ENCODE measurements at regions not wholly inside any gene's neighbourhood (a gene's known extent, or its start where the extent isn't known, plus 50 kb on each side); places are given as distances from the start of the nearest gene placed in this dataset.
"Not testable (repeated sequence)": the region's sequence is repeated elsewhere in the genome, so short reads cannot be mapped to it uniquely, and the experiment has no call there.

DNA sequence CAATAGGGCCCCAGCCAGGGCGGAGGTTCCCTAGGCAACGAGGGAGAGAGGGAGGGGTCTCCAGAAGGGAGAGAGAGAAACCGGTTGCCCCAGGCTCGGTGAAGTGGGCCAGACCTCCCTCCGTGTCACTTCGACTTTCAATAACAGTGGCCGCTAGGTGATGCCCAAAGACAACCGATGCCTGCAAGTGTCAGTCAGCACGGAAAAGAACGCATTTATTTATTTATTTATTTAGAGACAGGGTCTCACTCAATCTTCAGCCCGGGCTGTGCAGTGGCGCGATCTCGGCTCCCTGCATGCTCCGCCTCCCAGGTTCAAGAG, 1504.1 kb upstream of the DEFB115 start (continued):
- TF ChIP-seq DEAF1 (CRISPR knock-in tag; IDR thresholded peaks at IDR 0.05) (peak; percentile 17; the same call in 1 of the 2 replicates), RFX1 (IDR thresholded peaks at IDR 0.05) (peak; percentile 55)
- TF ChIP-seq, protein P1, sequence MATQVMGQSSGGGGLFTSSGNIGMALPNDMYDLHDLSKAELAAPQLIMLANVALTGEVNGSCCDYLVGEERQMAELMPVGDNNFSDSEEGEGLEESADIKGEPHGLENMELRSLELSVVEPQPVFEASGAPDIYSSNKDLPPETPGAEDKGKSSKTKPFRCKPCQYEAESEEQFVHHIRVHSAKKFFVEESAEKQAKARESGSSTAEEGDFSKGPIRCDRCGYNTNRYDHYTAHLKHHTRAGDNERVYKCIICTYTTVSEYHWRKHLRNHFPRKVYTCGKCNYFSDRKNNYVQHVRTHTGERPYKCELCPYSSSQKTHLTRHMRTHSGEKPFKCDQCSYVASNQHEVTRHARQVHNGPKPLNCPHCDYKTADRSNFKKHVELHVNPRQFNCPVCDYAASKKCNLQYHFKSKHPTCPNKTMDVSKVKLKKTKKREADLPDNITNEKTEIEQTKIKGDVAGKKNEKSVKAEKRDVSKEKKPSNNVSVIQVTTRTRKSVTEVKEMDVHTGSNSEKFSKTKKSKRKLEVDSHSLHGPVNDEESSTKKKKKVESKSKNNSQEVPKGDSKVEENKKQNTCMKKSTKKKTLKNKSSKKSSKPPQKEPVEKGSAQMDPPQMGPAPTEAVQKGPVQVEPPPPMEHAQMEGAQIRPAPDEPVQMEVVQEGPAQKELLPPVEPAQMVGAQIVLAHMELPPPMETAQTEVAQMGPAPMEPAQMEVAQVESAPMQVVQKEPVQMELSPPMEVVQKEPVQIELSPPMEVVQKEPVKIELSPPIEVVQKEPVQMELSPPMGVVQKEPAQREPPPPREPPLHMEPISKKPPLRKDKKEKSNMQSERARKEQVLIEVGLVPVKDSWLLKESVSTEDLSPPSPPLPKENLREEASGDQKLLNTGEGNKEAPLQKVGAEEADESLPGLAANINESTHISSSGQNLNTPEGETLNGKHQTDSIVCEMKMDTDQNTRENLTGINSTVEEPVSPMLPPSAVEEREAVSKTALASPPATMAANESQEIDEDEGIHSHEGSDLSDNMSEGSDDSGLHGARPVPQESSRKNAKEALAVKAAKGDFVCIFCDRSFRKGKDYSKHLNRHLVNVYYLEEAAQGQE (IDR thresholded peaks at IDR 0.05; ENCODE audit: borderline replicate concordance), result 0 out of 2 replicates have a peak, but pooled peaks have one; percentile 5
- TF ChIP-seq, protein P1 (CRISPR knock-in tag; IDR thresholded peaks at IDR 0.05; ENCODE audit: low read depth), result not testable (repeated sequence)

DNA sequence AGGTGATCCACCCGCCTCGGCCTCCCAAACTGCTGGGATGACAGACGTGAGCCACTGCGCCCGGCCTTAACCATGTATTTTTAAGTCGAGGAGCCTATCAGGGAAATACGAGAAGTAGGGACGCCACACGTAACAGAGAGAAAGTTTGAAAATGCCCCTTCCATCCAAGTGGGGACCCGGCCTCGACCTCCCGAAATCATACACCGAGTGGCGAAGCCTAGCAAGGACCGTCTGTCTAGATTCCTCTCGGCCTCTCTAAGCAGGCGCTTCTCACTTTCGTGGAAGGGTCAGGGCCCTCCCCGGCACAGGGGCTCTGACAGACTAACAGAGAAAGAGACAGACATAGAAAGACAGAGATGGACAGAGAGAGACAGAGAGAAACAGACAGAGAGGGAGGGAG, 1503.6 kb upstream of the DEFB115 start:
- CTCF ChIA-PET (ENCODE audit: low intra/inter-chr PET ratio); H3K9ac ChIP-seq (ENCODE audit: insufficient read depth in 1 of 2, low read depth in 2 of 2, low read length in 2 of 2); FAIRE-seq; H4K20me1 ChIP-seq (replicated peaks; ENCODE audit: control insufficient read depth, insufficient read depth, low read length); H3K27me3 ChIP-seq (ENCODE audit: control insufficient read depth in 2 of 2, insufficient read depth in 2 of 2, low read length in 2 of 2); H3K4me1 ChIP-seq (replicated peaks in 1 of 2; ENCODE audit: control insufficient read depth in 2 of 2, insufficient read depth in 2 of 2, low read length in 2 of 2); H3K9me1 ChIP-seq (ENCODE audit: control insufficient read depth, insufficient read depth, low read length); H3K4me2 ChIP-seq (ENCODE audit: insufficient read depth, low read length); H3K27ac ChIP-seq (ENCODE audit: extremely low read depth, low read depth, low read length); intact Hi-C loops (cut with micrococcal nuclease); H3K36me3 ChIP-seq (ENCODE audit: control insufficient read depth, insufficient read depth, low read length); H3K9me3 ChIP-seq (replicated peaks; ENCODE audit: control insufficient read depth, insufficient read depth, low read depth, low read length); BruUV-seq (replicated peaks); H3K79me2 ChIP-seq (ENCODE audit: control insufficient read depth, insufficient read depth, low read length); DNase-seq (ENCODE audit: extremely low read depth in 1 of 4, low spot score in 3 of 4); POLR2A ChIA-PET; ATAC-seq; H3K4me3 ChIP-seq: not testable (repeated sequence)
- WGBS (ENCODE audit: insufficient coverage, low coverage, missing lambda C conversion rate), result 30% methylated on average over 14 of the region's 19 CpGs
- in situ Hi-C loops (cut with MboI), result loop anchor here (25.0 kb wide), 1 partner anchor 1508 kb away; the partner anchor contains the start of gene DEFB115
- H2AFZ ChIP-seq (ENCODE audit: low read depth, low read length), result 0 out of 2 replicates have a peak overlapping the region, but pooled peaks have one; percentile 39
